Activated CD8-positive, alpha-beta memory T cell treated with anti-CD3 and anti-CD28 coated beads, Interleukin-2, amount 50 U/mL, for 1 hour (primary cell): ENCODE measurements at regions not wholly inside any gene's neighbourhood (a gene's known extent, or its start where the extent isn't known, plus 50 kb on each side); places are given as distances from the start of the nearest gene placed in this dataset.
"Not testable (repeated sequence)": the region's sequence is repeated elsewhere in the genome, so short reads cannot be mapped to it uniquely, and the experiment has no call there.

Source experiments
- DNase-seq: peaks from one replicate; pipeline ENCODE4 v3.0.0-alpha.2; 2020; ENCODE audit errors: extremely low read depth

DNA sequence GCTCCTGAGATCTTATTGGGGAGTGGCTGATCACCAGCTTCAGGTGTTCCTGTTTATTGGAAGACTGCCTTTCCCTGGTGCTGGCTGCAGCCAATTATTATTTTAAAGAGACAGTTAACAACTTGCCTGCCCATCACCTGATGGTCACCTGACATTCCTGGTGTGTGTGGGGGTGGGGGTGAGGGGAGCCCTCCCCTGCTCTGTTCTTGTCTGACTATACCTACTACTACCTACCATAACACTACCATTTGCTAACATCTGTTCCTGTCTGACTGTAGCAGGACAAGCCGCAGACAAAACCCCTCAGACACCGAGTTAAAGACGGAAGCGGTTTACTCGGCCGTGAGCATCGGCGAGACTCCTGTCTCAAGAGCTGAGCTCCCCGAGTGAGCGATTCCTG lies 54.9 kb upstream of the NBPF3 start:
- DNase-seq = no peak

- DNase-seq = no peak
Observed at GRCh38 chr1:21384620-21385019, 55.3 kb upstream of the NBPF3 start.

DNA sequence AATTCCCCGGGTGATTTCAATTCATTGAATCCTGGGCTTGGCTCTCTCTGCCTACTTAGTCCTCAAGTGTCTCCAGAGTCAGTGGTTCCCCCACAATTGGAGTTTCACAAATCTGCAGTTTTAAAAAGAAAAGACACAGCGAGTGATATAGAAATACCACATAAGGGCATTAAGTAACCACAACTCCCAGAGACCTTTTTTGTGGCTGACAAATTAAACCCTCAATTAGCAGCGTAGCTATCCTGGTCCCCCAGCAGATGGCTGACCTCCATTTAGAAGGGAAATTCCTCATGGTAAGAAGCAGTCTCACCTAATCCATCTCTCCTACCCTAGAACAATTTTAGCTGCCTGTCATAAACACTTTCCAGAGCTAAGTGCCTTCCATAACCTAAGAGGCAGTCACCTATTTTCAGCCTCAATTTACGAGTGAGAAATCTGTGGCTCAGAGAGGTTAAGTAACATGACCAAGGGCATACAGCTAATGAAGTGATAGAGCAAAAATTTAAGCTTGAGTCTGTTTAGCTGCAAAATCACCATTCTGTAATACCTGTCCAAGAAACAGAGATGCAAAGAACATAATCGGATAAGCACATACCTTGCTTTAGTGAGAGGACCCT lies 56.0 kb upstream of the NBPF3 start:
- DNase-seq = no peak

GRCh38 chr1:21381354-21381753 lies 58.6 kb upstream of the NBPF3 start:
- no peak for DNase-seq

DNA sequence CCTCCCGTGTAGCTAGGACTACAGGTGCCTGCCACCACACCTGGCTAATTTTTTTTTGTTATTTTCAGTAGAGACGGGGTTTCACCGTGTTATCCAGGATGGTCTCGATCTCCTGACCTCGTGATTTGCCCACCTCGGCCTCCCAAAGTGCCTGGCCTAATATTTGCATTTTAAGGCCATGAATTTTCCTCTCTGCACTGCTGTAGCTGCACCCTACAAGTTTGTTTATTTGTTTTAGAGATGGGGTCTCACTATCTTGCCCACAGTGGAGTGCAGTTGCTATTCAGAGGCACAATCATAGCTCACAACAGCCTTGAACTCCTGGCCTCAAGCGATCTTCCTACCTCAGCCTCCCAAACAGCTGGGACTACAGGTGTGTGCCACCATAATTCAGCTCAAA lies 59.8 kb upstream of the NBPF3 start:
- DNase-seq = not testable (repeated sequence)

- no peak for DNase-seq
Observed at GRCh38 chr1:21379571-21379970, 60.4 kb upstream of the NBPF3 start.

DNA sequence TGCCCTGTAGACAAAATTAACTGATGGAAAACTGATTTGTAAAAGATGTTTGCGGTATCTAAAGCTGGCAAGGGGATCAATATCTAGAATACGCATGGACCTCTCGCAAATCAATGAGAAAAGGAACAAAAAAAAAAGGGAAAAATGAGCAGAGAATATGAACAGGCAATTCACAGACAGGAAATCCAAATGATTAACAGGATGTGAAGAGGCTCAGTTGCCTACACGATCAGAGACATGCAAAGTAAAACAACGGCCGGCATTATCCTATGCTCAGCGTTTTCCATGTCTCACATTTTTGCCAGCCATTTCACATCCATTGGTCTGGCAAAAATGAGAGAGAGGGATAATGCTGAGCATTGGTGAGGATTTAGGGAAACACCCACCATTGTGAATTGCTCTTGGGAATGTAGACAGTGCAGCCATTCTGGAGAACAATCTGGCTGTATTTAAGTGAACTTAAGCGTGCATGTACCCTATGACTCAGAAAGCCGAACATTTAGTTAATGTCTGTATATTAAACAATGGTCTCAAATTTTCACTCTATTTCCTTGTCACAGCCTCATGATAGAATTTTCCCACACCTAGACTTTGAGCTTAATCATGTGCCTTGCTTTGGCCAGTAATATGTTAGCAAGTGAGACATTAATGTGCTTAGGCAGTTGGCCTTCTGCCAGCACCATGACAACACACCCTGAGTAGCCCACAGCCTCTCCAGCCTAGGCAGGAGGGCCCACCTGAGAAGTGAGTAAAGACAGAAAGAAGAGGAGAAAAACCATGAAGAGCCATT lies 61.0 kb upstream of the NBPF3 start:
- no peak for DNase-seq

- no peak for DNase-seq
Observed at GRCh38 chr1:21372383-21372782, 67.6 kb upstream of the NBPF3 start.

GRCh38 chr1:21369905-21370304 lies 70.0 kb upstream of the NBPF3 start:
- no peak for DNase-seq

DNA sequence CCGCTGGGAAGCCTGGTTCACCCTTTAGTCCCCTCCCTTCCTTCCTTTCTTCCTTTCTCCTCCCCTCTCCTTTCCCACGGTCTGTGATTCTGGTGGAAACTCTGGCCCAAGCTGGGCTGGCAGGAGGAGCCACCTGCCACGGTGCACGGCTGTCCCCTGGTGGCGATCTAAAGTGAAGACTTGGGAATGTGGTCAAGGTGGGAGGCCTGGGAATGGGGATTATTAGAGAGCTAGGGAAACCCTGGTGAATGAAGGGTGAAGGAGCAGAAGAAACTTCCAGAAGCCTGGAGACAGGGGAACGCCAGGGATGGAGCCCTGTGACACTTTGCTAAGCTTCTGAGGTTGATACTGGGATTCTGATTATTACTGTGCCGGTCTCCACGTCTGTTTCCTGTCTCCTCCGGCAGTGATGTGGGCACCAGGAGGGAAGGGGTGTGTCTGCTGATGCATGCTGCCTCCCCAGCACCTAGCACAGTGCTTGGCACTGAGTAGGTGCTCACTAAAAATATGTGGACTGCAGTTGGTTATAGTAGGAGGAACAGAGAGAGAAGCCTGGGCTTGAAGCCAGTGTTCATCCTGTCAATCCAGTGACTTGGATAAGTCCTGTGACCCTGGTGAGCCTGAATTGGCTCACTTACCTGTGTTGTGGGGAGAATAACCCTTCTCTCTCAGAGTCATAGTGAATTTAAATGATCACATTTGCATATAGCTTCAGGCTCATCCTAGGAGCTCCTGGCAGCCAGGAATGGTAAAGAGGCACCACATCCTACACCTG lies 71.2 kb upstream of the NBPF3 start:
- peak; percentile 19 for DNase-seq

DNA sequence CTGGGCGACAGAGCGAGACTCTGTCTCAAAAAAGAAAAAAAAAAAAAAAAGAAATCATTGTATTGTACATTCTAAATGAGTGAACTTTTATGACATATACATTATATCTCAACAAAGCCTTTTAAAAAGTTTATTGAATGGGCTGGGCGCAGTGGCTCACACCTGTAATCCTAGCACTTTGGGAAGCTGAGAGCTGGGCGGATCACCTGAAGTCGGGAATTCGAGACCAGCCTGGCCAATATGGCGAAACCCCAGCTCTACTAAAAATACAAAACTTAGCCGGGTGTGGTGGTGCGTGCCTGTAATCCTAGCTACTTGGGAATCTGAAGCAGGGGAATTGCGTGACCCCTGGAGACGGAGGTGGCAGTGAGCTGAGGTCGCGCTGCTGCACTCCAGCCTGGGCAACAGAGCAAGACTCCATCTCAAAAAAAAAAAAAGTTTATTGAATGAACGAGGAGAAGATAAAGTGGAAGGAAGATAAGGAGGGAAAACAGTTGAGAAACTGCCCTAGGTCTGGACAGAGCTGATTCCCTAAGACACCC lies 71.9 kb upstream of the NBPF3 start:
- DNase-seq = not testable (repeated sequence)

- no peak for DNase-seq
Observed at GRCh38 chr1:21366288-21366687, 73.6 kb upstream of the NBPF3 start.

GRCh38 chr1:21365036-21365435 lies 74.8 kb upstream of the ECE1 start:
- no peak for DNase-seq

DNA sequence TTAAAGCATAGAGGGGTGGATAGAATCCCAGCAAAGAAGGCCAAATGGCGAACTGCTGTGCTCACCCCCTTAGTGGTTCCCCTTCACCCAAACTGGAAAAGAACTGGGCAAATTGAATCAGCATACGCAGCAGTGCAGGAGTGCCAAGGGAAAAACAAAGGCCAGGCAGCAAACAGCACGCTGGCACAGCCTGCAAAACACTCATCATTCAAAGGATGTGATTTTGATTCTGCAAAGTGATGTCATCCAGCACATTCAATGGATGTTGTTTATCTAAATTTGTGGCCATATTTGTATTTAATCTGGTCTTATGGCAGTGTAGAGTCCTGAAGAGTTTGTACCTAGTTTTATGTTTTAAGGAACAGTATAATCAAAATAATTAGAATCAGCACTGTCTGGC lies 71.8 kb upstream of the ECE1 start:
- DNase-seq = no peak

DNA sequence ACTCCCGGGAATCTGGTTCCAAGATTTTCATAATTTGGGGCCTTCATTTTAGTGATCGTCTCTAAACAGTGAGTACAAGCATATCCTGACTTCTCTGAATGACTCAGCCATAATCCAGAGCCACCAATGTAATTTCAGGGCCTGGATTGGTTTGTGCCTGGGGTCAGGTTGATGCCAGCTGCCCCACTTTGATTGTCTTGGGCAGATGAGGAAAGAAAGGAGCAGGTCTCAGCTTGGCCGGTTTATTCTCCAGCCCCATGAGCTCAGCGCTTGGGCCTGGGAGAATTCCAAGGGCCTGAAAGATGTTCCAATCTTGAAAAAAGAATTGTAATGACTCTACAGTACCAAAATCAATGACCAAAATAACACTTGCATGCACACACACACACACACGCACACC lies 71.2 kb upstream of the ECE1 start:
- DNase-seq = no peak

DNA sequence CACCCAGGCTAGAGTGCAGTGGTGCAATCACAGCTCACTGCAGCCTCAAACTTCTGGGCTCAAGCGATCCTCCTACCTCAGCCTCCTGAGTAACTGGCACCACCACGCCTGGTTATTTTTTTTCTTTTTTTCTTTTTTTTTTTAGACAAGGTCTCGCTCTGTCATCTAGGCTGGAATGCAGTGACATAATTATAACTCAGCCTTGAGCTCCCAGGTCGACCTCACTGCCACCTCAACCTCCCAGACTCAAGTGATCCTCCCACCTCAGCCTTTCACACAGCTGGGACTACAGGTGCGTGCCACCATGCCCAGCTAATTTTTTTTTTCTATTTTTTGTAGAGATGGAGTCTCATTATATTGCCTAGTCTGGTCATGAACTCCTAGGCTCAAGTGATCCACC lies 66.9 kb upstream of the ECE1 start:
- DNase-seq = no peak

GRCh38 chr1:21355956-21356355 lies 65.7 kb upstream of the ECE1 start:
- DNase-seq = no peak

GRCh38 chr1:21352586-21352985 lies 62.3 kb upstream of the ECE1 start:
- DNase-seq = no peak

- DNase-seq = no peak
Observed at GRCh38 chr1:21351901-21352300, 61.6 kb upstream of the ECE1 start.

DNA sequence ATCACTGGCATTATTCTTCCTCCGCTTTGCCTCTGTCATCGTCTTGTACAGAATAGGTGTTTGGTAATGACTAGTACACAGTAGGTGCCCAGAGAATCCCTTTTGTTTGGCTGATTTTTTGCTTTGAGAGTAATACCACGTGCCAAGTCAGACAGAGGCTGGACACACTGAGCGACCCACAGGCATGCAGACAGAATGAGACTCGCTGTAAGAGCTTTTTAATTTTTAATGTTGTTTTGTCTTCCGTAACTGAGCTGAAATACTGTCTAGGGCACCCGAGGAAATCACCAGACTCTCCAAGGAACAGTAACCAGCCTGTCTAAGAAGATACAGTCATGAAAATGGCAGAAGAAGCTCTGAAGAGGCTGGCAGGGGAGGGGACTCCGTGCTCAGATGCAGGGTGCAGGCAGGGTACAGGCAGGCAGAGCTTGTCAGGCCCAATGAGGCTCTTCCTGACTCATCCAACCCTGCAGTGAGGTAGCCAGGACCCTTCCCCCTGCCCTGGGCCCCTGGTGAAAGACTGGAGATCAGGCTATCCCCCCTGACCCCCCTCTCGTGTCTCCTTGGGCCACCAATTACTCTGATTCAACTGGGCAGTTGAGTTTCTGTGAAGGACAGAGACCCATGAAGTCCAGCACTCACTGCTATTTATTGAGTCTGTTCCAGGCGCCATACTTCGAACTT lies 60.1 kb upstream of the ECE1 start:
- no peak for DNase-seq

GRCh38 chr1:21349693-21350092 lies 59.4 kb upstream of the ECE1 start:
- no peak for DNase-seq

DNA sequence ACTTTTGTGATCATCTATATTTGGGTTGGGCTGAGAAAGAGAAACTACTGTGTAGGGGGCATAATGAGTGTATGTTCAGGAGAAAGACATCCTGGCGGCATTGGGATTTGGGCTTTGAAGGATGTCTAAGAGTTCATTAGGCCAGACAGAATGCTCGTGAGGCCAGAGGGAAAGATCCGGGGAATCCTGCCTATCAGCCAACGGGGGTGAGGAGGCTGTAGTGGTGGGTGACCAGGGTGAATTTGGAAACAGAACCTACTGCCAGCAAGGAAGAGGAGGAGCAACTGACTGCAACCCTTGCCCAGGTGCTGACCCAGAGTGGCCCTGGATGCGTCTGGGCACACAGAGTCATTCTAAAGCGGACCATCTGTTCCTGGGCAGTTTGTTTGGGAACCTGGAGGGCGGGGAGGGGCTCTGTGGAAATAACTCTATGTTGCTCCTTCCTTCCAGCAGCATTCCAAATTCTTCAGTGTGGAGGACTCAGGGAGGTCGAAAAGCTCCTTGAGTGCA lies 56.9 kb upstream of the ECE1 start:
- DNase-seq = no peak
